ENCODE measurements at regions not wholly inside any gene's neighbourhood (a gene's known extent, or its start where the extent isn't known, plus 50 kb on each side); places are given as distances from the start of the nearest gene placed in this dataset.

DNA sequence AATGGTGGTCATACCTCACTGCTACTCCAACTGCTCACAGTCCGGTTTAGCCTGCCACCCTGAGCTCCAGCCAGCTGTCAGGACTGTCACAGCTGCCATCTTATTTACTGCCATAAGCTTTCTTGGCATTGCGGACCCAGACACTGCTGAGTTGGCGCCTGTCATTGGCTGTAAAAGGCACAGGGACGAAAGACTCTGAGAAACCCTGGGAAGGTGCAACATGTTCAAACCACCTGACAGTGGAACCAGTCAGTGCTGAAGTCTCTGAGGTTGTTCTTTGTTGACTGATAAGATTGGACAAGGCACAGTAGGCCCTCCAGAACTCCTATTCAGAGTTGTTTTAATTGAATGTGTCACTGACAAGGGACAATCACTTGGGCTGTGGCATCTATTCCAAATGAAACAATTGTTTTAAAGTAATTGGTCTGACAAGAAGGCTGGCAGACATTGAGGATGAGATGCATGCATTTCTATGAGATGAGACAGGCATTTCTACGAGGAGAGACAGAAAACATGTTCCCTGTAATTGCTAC, 927.8 kb downstream of the STPG2 start:
- H3K9me3 ChIP-seq (ENCODE audit: control insufficient read depth, insufficient read depth, low read length), result no peaks in the 10 kb centered on the region
- no peak overlapping the region for H3K4me3 ChIP-seq (ENCODE audit: low read length)
- no peaks in the 10 kb centered on the region for H3K79me2 ChIP-seq (ENCODE audit: control insufficient read depth, low read length)
- H3K27me3 ChIP-seq (ENCODE audit: control insufficient read depth, low read length), result no peaks in the 10 kb centered on the region
- no peak overlapping the region for H3K27ac ChIP-seq (ENCODE audit: low read depth, low read length)
- no peak for TF ChIP-seq EZH2phosphoT487 (IDR thresholded peaks at IDR 0.05; ENCODE audit: borderline replicate concordance, low read length)
- TF ChIP-seq, protein P1, sequence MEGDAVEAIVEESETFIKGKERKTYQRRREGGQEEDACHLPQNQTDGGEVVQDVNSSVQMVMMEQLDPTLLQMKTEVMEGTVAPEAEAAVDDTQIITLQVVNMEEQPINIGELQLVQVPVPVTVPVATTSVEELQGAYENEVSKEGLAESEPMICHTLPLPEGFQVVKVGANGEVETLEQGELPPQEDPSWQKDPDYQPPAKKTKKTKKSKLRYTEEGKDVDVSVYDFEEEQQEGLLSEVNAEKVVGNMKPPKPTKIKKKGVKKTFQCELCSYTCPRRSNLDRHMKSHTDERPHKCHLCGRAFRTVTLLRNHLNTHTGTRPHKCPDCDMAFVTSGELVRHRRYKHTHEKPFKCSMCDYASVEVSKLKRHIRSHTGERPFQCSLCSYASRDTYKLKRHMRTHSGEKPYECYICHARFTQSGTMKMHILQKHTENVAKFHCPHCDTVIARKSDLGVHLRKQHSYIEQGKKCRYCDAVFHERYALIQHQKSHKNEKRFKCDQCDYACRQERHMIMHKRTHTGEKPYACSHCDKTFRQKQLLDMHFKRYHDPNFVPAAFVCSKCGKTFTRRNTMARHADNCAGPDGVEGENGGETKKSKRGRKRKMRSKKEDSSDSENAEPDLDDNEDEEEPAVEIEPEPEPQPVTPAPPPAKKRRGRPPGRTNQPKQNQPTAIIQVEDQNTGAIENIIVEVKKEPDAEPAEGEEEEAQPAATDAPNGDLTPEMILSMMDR (IDR thresholded peaks at IDR 0.05; ENCODE audit: low read depth, low read length, poor library complexity, severe bottlenecking), result no peak
- no peak overlapping the region for H3K4me2 ChIP-seq (ENCODE audit: low read length)
- H3K4me1 ChIP-seq (ENCODE audit: control insufficient read depth, low read length), result no peaks in the 10 kb centered on the region
- H3K36me3 ChIP-seq (ENCODE audit: control insufficient read depth, low read length), result no peaks in the 10 kb centered on the region
- H4K20me1 ChIP-seq (ENCODE audit: control insufficient read depth, insufficient read depth, low read depth, low read length), result no peaks in the 10 kb centered on the region
- no peaks in the 10 kb centered on the region; the same call in 1 of the 2 replicates for H3K9me2 ChIP-seq (replicated peaks; ENCODE audit: control insufficient read depth, low read length)
- H3F3A ChIP-seq (ENCODE audit: control insufficient read depth, insufficient read depth), result no peaks in the 10 kb centered on the region

DNA sequence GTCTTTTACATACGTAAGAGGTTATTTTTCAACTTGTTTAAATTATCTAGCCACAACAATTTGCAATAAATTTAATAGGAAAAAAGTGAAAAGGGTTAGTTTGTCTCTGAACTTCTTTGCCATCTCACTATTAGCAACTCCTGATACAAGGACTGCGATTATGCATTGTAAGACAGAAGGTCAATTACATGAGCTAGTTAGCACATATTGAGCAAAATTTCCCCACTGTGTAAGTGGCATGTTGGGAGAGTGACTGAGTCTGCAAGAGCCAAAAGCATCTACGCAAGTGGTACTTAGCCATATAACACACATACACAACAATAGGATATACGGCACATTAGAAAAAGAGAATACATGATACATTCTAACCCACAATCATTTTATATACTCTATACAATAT, 927.2 kb downstream of the STPG2 start:
- Histone ChIP-seq H3K4me1 (ENCODE audit: control insufficient read depth, low read length) (no peaks in the 10 kb centered on the region), H3K4me2 (ENCODE audit: low read length) (no peak overlapping the region), H3K27ac (ENCODE audit: low read depth, low read length) (no peak overlapping the region), H3K79me2 (ENCODE audit: control insufficient read depth, low read length) (no peaks in the 10 kb centered on the region), H3K4me3 (ENCODE audit: low read length) (no peak overlapping the region), H3K9me2 (replicated peaks; ENCODE audit: control insufficient read depth, low read length) (no peaks in the 10 kb centered on the region; the same call in 1 of the 2 replicates), H4K20me1 (ENCODE audit: control insufficient read depth, insufficient read depth, low read depth, low read length) (no peaks in the 10 kb centered on the region), H3K27me3 (ENCODE audit: control insufficient read depth, low read length) (no peaks in the 10 kb centered on the region), H3K36me3 (ENCODE audit: control insufficient read depth, low read length) (no peaks in the 10 kb centered on the region), H3F3A (ENCODE audit: control insufficient read depth, insufficient read depth) (no peaks in the 10 kb centered on the region), H3K9me3 (ENCODE audit: control insufficient read depth, insufficient read depth, low read length) (no peaks in the 10 kb centered on the region)
- TF ChIP-seq, protein P1 (IDR thresholded peaks at IDR 0.05; ENCODE audit: low read depth, low read length, poor library complexity, severe bottlenecking), result no peak
- no peak for TF ChIP-seq EZH2phosphoT487 (IDR thresholded peaks at IDR 0.05; ENCODE audit: borderline replicate concordance, low read length)

DNA sequence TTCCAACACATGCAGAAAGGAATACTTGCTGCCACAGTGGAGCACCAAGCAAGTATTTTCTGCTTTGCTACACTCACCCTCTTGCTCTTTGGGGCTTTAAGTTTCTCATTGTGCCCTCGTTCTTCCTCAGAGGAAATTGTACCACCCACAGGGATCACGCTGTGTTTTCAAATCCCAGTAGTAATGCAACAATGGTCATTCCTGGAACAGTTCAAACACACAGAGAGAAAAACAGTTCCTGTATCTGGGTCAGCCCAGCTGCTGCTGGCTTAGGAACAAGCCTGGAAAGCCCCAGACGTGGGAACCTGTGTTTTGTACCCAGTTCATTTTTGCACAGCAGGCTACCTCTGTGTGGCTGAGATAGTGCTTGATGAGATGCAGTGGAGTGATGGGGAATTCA, 907.8 kb downstream of the STPG2 start:
- H3F3A ChIP-seq (ENCODE audit: control insufficient read depth, insufficient read depth), result no peaks in the 10 kb centered on the region
- H3K4me2 ChIP-seq (ENCODE audit: low read length), result no peak overlapping the region
- no peak overlapping the region for H3K27ac ChIP-seq (ENCODE audit: low read depth, low read length)
- H4K20me1 ChIP-seq (ENCODE audit: control insufficient read depth, insufficient read depth, low read depth, low read length), result no peaks in the 10 kb centered on the region
- TF ChIP-seq EZH2phosphoT487 (IDR thresholded peaks at IDR 0.05; ENCODE audit: borderline replicate concordance, low read length), result no peak
- TF ChIP-seq, protein P1 (IDR thresholded peaks at IDR 0.05; ENCODE audit: low read depth, low read length, poor library complexity, severe bottlenecking), result no peak
- H3K9me3 ChIP-seq (ENCODE audit: control insufficient read depth, insufficient read depth, low read length), result no peaks in the 10 kb centered on the region
- H3K79me2 ChIP-seq (ENCODE audit: control insufficient read depth, low read length), result no peaks in the 10 kb centered on the region
- H3K4me3 ChIP-seq (ENCODE audit: low read length), result no peak overlapping the region
- no peaks in the 10 kb centered on the region for H3K4me1 ChIP-seq (ENCODE audit: control insufficient read depth, low read length)
- no peaks in the 10 kb centered on the region for H3K27me3 ChIP-seq (ENCODE audit: control insufficient read depth, low read length)
- no peaks in the 10 kb centered on the region for H3K9me2 ChIP-seq (replicated peaks; ENCODE audit: control insufficient read depth, low read length)
- H3K36me3 ChIP-seq (ENCODE audit: control insufficient read depth, low read length), result no peaks in the 10 kb centered on the region

Measured in DOHH2 (cell line).